SK-N-SH treated with all-trans-retinoic acid at 6 μM for 48 hours (cell line): ENCODE measurements at regions not wholly inside any gene's neighbourhood (a gene's known extent, or its start where the extent isn't known, plus 50 kb on each side); places are given as distances from the start of the nearest gene placed in this dataset.

Source experiments
- CSDC2 ChIP-seq: fragments of 250-450 bp; sonication (Bioruptor Pico); IDR thresholded peaks from 2 replicates; pipeline ENCODE4 v1.5.0; 2020; ENCODE audit warnings: mild to moderate bottlenecking, moderate library complexity
- ESRRG ChIP-seq: fragments of 250-450 bp; sonication (Bioruptor Pico); IDR thresholded peaks from 2 replicates; pipeline ENCODE4 v1.6.1; 2021; ENCODE audit warnings: mild to moderate bottlenecking
- PATZ1 ChIP-seq: fragments of 250-450 bp; sonication (Bioruptor Pico); IDR thresholded peaks from 2 replicates; pipeline ENCODE4 v1.8.0; 2020; ENCODE audit warnings: mild to moderate bottlenecking, moderate library complexity, borderline replicate concordance
- RARB ChIP-seq: fragments of 250-450 bp; sonication (Bioruptor Pico); IDR thresholded peaks from 2 replicates; pipeline ENCODE4 v1.8.0; 2021; ENCODE audit warnings: mild to moderate bottlenecking, moderate library complexity
- ZC3H10 ChIP-seq: fragments of 250-450 bp; sonication (Bioruptor Pico); IDR thresholded peaks from 2 replicates; pipeline ENCODE4 v1.5.1; 2021; ENCODE audit warnings: mild to moderate bottlenecking, moderate library complexity
- ZNF70 ChIP-seq: fragments of 450-650 bp; formaldehyde crosslinking; IDR thresholded peaks from 2 replicates; pipeline ENCODE4 v1.5.0; 2020; ENCODE audit warnings: mild to moderate bottlenecking, moderate library complexity
- ZNF8 ChIP-seq: fragments of 450-650 bp; formaldehyde crosslinking; IDR thresholded peaks from 2 replicates; pipeline ENCODE4 v1.5.0; 2020; ENCODE audit warnings: mild to moderate bottlenecking, moderate library complexity

GRCh38 chr10:121182219-121182618, 331.1 kb downstream of the WDR11 start:
- TF ChIP-seq CSDC2 (CRISPR knock-in tag) = no peak
- TF ChIP-seq RARB (CRISPR knock-in tag) = no peak
- no peak for TF ChIP-seq ZC3H10 (CRISPR knock-in tag)
- no peak for TF ChIP-seq ZNF70
- TF ChIP-seq ZNF8 (CRISPR knock-in tag) = no peak
- TF ChIP-seq PATZ1 (CRISPR knock-in tag) = no peak
- no peak for TF ChIP-seq ESRRG (CRISPR knock-in tag)
